ENCODE measurements at regions not wholly inside any gene's neighbourhood (a gene's known extent, or its start where the extent isn't known, plus 50 kb on each side); places are given as distances from the start of the nearest gene placed in this dataset.

DNA sequence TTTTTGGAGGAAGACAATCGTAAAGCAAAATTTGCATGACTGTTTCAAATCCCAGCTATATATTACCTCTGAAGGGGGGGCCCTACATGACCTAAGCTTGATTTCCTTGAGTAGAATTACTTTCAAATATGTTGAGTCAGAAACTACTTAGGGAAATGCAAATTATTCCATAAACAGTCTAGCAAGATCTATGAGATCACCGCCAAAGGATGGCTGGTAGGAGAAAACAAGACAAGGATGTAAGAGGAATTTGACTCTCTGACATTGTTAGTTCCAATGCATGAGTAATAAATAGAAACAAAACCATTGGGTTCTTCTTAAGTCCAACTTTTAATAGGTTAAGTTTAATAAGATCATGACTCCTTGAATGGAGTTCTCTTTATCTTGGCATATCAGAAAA is 561.4 kb downstream of the CDY2B start:
- no peak for DNase-seq (ENCODE audit: low read depth)
- TF ChIP-seq, protein P1, sequence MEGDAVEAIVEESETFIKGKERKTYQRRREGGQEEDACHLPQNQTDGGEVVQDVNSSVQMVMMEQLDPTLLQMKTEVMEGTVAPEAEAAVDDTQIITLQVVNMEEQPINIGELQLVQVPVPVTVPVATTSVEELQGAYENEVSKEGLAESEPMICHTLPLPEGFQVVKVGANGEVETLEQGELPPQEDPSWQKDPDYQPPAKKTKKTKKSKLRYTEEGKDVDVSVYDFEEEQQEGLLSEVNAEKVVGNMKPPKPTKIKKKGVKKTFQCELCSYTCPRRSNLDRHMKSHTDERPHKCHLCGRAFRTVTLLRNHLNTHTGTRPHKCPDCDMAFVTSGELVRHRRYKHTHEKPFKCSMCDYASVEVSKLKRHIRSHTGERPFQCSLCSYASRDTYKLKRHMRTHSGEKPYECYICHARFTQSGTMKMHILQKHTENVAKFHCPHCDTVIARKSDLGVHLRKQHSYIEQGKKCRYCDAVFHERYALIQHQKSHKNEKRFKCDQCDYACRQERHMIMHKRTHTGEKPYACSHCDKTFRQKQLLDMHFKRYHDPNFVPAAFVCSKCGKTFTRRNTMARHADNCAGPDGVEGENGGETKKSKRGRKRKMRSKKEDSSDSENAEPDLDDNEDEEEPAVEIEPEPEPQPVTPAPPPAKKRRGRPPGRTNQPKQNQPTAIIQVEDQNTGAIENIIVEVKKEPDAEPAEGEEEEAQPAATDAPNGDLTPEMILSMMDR (IDR thresholded peaks at IDR 0.05; ENCODE audit: insufficient read depth, low read depth, low read length), result no peak
- no peak overlapping the region for H3K4me3 ChIP-seq (ENCODE audit: low read depth, low read length)

DNA sequence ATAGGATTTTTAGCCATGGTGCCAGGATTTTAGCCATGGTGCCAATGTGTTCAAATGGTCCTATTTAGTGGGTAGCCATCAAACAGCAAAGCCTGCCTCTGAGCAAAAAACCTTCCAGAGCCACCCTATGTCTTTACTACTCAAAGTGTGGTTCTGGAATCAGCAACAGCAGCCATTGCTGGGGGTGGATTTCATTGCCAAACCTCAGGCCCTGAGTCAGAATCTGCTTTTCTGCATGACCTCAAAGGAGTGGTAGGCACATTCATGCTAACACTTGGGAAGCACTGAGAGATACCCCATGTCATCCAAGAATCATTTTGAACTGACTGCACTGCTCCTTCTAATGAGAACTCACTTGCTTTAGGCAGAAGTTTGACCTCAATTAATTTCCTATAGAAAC is 603.0 kb downstream of the CDY2B start:
- no peak for DNase-seq (ENCODE audit: low read depth)
- TF ChIP-seq, protein P1 (IDR thresholded peaks at IDR 0.05; ENCODE audit: insufficient read depth, low read depth, low read length), result no peak
- no peak overlapping the region for H3K4me3 ChIP-seq (ENCODE audit: low read depth, low read length)

DNA sequence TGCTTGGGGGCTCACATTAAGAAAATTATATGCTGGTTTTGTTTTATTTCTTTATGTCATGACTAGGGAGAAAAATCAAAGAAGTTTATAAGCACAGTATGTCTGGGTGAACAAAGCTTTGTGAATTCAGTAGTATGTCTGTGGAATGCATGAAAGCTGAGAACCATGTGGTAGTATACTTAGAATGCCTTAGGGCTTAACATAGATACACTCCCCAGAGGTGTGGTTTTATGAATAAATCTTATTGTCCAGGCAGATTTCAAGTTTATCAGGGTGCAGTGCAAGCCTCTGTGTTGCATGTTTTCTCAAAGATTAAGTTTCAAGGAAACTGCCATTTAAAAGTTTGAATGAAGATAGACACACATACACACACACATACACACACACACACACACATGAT is 620.5 kb downstream of the CDY2B start:
- no peak overlapping the region for H3K4me3 ChIP-seq (ENCODE audit: low read depth, low read length)
- no peak for DNase-seq (ENCODE audit: low read depth)
- TF ChIP-seq, protein P1 (IDR thresholded peaks at IDR 0.05; ENCODE audit: insufficient read depth, low read depth, low read length), result no peak

DNA sequence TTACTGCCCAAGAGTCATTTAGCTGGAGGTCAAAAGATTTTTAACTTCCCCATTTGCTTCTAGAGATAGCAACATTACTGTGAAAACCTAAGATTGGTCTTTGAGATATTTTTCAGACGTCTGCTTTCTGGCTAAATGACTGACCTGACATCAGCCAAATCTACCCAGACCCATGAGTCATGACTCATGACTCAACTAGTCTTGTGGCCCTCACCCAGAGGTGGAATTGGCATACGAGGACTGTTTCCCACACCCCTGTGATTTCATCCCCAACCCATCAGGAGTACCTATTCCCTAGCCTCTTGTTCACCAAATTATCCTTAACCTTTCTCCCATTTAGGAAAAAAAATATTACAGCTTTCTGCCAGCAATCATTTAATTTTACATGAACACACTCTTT is 641.6 kb downstream of the CDY2B start:
- DNase-seq (ENCODE audit: low read depth), result no peak
- TF ChIP-seq, protein P1 (IDR thresholded peaks at IDR 0.05; ENCODE audit: insufficient read depth, low read depth, low read length), result no peak

DNA sequence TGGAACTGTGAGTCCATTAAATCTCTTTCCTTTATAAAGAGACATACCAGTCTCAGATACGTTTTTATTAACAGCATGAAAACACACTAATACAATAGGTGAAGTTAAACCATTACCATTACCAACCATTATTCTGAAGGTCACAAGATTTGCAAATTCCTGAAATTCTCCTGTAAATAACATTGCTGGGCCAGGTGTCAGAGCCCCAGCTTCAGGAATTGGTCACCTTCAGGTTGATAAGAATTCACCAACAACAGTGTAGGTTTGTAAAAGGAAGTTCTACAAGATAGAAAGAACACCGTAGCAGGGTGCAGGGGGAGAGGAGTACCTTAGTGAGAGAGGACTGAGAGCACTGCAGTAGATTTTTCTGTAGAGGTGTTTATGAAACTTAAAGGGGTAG is 644.3 kb downstream of the CDY2B start:
- DNase-seq (ENCODE audit: low read depth), result no peak
- TF ChIP-seq, protein P1 (IDR thresholded peaks at IDR 0.05; ENCODE audit: insufficient read depth, low read depth, low read length), result no peak
- H3K4me3 ChIP-seq (ENCODE audit: low read depth, low read length), result no peak overlapping the region

More for the DNA sequence above, 641.6 kb downstream of the CDY2B start:
- H3K4me3 ChIP-seq (ENCODE audit: low read depth, low read length), result no peak overlapping the region

DNA sequence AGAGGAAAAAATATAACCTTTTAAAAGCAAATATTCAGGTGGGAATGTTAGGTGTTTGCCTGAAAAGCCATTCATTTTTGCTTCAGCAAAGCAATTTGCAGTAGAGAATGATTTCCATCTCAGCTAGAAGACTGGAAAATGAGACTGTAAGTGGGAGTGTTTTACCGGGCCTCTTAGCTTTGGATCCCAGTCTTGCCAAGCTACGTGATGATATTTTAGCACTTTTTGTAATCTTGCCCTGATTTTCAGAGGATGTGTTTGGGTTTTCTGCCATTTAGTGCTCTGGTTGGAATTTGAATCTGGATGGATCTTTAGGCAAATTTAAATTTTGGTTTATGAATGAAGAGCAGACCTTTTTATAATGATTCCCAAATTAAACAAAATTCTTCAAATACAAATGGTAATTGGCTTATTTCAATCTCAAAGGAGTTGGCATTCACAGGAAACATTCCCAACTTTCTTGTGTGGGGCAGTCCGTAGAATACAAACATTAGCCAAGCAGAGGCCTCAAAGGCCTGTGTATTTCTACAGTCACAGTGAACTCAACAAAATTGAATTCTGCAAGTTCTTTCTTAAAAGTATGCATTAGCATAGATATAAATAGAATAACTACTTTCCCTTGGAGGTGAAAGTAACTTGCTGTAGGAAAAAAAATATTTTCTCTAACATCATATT is 646.4 kb downstream of the CDY2B start:
- DNase-seq (ENCODE audit: low read depth), result no peak
- TF ChIP-seq, protein P1 (IDR thresholded peaks at IDR 0.05; ENCODE audit: insufficient read depth, low read depth, low read length), result no peak
- H3K4me3 ChIP-seq (ENCODE audit: low read depth, low read length), result no peak overlapping the region

DNA sequence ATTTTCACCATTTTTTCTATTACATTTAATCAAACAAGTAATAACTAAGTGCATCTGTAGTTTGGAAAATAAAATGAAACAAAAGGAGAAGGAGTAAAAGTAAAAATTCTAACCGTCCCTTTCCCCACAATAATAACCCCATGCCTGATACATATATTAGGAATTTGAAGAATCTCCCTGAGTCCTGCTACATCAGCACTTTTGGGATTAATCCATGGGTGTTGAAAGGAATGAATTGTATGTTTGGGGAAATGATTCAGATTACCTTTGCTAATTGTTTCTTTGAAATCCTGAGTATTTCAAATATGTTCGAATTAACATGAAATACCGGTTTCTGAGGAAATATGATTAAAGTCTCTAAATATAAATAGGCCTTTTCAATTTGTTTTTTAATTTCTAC is 648.0 kb downstream of the CDY2B start:
- H3K4me3 ChIP-seq (ENCODE audit: low read depth, low read length), result no peak overlapping the region
- DNase-seq (ENCODE audit: low read depth), result no peak
- TF ChIP-seq, protein P1 (IDR thresholded peaks at IDR 0.05; ENCODE audit: insufficient read depth, low read depth, low read length), result no peak
